HG03520 (cell line): ENCODE measurements at regions not wholly inside any gene's neighbourhood (a gene's known extent, or its start where the extent isn't known, plus 50 kb on each side); places are given as distances from the start of the nearest gene placed in this dataset.

Experiments used
- ATAC-seq: cut with Tn5 transposase; IDR thresholded peaks from one replicate; pipeline ENCODE4 v1.9.1; 2021; ENCODE audit warnings: mild to moderate bottlenecking, moderate library complexity; ENCODE audit not compliant: unreplicated experiment

- no peak for ATAC-seq
Observed at GRCh38 chr5:82417776-82418607, 139.8 kb upstream of the RPS23 start.

GRCh38 chr5:82416512-82416911 is 138.4 kb upstream of the RPS23 start:
- no peak for ATAC-seq

- ATAC-seq = no peak
Observed at GRCh38 chr5:82414041-82414388, 135.9 kb upstream of the RPS23 start.

- no peak for ATAC-seq
Observed at GRCh38 chr5:82413302-82414040, 135.3 kb upstream of the RPS23 start.

- no peak for ATAC-seq
Observed at GRCh38 chr5:82408033-82408432, 129.9 kb upstream of the RPS23 start.

- ATAC-seq = no peak
Observed at GRCh38 chr5:82406205-82406773, 128.1 kb upstream of the RPS23 start.

GRCh38 chr5:82405618-82406204 is 127.6 kb upstream of the RPS23 start:
- ATAC-seq = no peak

GRCh38 chr5:82405161-82405560 is 127.0 kb upstream of the RPS23 start:
- ATAC-seq = no peak

GRCh38 chr5:82404382-82404945 is 126.3 kb upstream of the RPS23 start:
- no peak for ATAC-seq

GRCh38 chr5:82403724-82404123 is 125.6 kb upstream of the RPS23 start:
- no peak for ATAC-seq

- no peak for ATAC-seq
Observed at GRCh38 chr5:82403026-82403425, 124.9 kb upstream of the RPS23 start.

- ATAC-seq = no peak
Observed at GRCh38 chr5:82399111-82399510, 121.0 kb upstream of the RPS23 start.

- ATAC-seq = no peak
Observed at GRCh38 chr5:82397741-82398320, 119.7 kb upstream of the RPS23 start.

- no peak for ATAC-seq
Observed at GRCh38 chr5:82396871-82397514, 118.8 kb upstream of the RPS23 start.

- no peak for ATAC-seq
Observed at GRCh38 chr5:82396396-82396795, 118.2 kb upstream of the RPS23 start.

- ATAC-seq = no peak
Observed at GRCh38 chr5:82393951-82394350, 115.8 kb upstream of the RPS23 start.

- ATAC-seq = no peak
Observed at GRCh38 chr5:82390088-82390487, 111.9 kb upstream of the RPS23 start.

- ATAC-seq = no peak
Observed at GRCh38 chr5:82389347-82389746, 111.2 kb upstream of the RPS23 start.

- ATAC-seq = no peak
Observed at GRCh38 chr5:82388181-82388580, 110.0 kb upstream of the RPS23 start.

GRCh38 chr5:82387819-82388166 is 109.6 kb upstream of the RPS23 start:
- no peak for ATAC-seq
